WTC11 (cell line): ENCODE measurements at regions not wholly inside any gene's neighbourhood (a gene's known extent, or its start where the extent isn't known, plus 50 kb on each side); places are given as distances from the start of the nearest gene placed in this dataset.

Experiments
- ATAC-seq: fragments of 200-7000 bp; cut with Tn5 transposase; 2 replicates; pipeline ENCODE4 v1.10.0; 2021; ENCODE audit warnings: mild to moderate bottlenecking, moderate library complexity
- CTCF ChIA-PET: fragments of 300-600 bp; sonication (Branson Sonifier 250); formaldehyde crosslinking; loops from one replicate; lab custom pipeline; 2021; ENCODE audit warnings: antibody characterized with exemption; lab: Charles Lee
- POLR2A ChIA-PET: fragments of 350-600 bp; sonication (Branson Sonifier 250); formaldehyde crosslinking; loops from one replicate; lab custom pipeline; 2021; ENCODE audit warnings: antibody characterized with exemption; lab: Charles Lee
- DNase-seq: peaks from one replicate; pipeline ENCODE4 v3.0.0; 2021; ENCODE audit warnings: low spot score
- H3K27ac Mint-ChIP-seq: 2 replicates; pipeline ENCODE4 v1.8.0; 2021; ENCODE audit warnings: mixed read lengths
- H3K27me3 Mint-ChIP-seq: 2 replicates; pipeline ENCODE4 v1.8.0; 2021; ENCODE audit warnings: low read depth, mild to moderate bottlenecking, moderate library complexity, mixed read lengths
- H3K36me3 Mint-ChIP-seq: 2 replicates; pipeline ENCODE4 v1.8.0; 2021; ENCODE audit warnings: mixed read lengths
- H3K4me1 Mint-ChIP-seq: 2 replicates; pipeline ENCODE4 v1.8.0; 2022; ENCODE audit warnings: mixed read lengths
- H3K4me3 Mint-ChIP-seq: 2 replicates; pipeline ENCODE4 v1.8.0; 2021; ENCODE audit warnings: mild to moderate bottlenecking, moderate library complexity, mixed read lengths
- H3K9me3 Mint-ChIP-seq: 2 replicates; pipeline ENCODE4 v1.8.0; 2021; ENCODE audit warnings: mixed read lengths
- ATF1 ChIP-seq: sonication (generic); formaldehyde crosslinking; IDR thresholded peaks from 2 replicates; pipeline ENCODE4 v1.8.1; 2023; ENCODE audit warnings: mild to moderate bottlenecking, moderate library complexity, missing genetic modification reagents
- ESRRA ChIP-seq: sonication (generic); formaldehyde crosslinking; IDR thresholded peaks from 2 replicates; pipeline ENCODE4 v1.8.1; 2022; ENCODE audit warnings: mild to moderate bottlenecking, missing genetic modification reagents, borderline replicate concordance
- FOXP1 ChIP-seq: sonication (generic); formaldehyde crosslinking; IDR thresholded peaks from 2 replicates; pipeline ENCODE4 v1.8.0; 2022; ENCODE audit warnings: missing genetic modification reagents, mild to moderate bottlenecking, moderate library complexity, borderline replicate concordance
- JAZF1 ChIP-seq: fragments of 250-450 bp; sonication (Bioruptor Pico); IDR thresholded peaks from 2 replicates; pipeline ENCODE4 v1.9.0; 2021; ENCODE audit warnings: moderate library complexity, mild to moderate bottlenecking, inconsistent platforms
- KAT7 ChIP-seq: sonication (generic); formaldehyde crosslinking; IDR thresholded peaks from 2 replicates; pipeline ENCODE4 v1.8.1; 2023; ENCODE audit warnings: missing genetic modification reagents, mild to moderate bottlenecking, borderline replicate concordance
- MYBL2 ChIP-seq: sonication (generic); formaldehyde crosslinking; IDR thresholded peaks from 2 replicates; pipeline ENCODE4 v1.8.1; 2023; ENCODE audit warnings: mild to moderate bottlenecking, moderate library complexity, missing genetic modification reagents
- NR2C2 ChIP-seq: sonication (generic); formaldehyde crosslinking; IDR thresholded peaks from 2 replicates; pipeline ENCODE4 v1.8.0; 2022; ENCODE audit warnings: mild to moderate bottlenecking, missing genetic modification reagents
- PREB ChIP-seq: sonication (generic); formaldehyde crosslinking; IDR thresholded peaks from 2 replicates; pipeline ENCODE4 v1.8.1; 2022; ENCODE audit warnings: mild to moderate bottlenecking, missing genetic modification reagents, moderate library complexity, borderline replicate concordance
- STAT6 ChIP-seq: sonication (generic); formaldehyde crosslinking; conservative IDR thresholded peaks from 2 replicates; pipeline ENCODE4 v1.8.1; 2023; ENCODE audit warnings: mild to moderate bottlenecking, low read depth, missing genetic modification reagents, moderate library complexity
- ZMAT4 ChIP-seq: fragments of 250-450 bp; sonication (Bioruptor Pico); IDR thresholded peaks from 2 replicates; pipeline ENCODE4 v1.9.0; 2021; ENCODE audit warnings: mild to moderate bottlenecking
- ZNF121 ChIP-seq: sonication (generic); formaldehyde crosslinking; IDR thresholded peaks from 2 replicates; pipeline ENCODE4 v1.8.0; 2023; ENCODE audit warnings: missing genetic modification reagents
- ZNF138 ChIP-seq: sonication (generic); formaldehyde crosslinking; conservative IDR thresholded peaks from 2 replicates; pipeline ENCODE4 v1.8.1; 2022; ENCODE audit warnings: mild to moderate bottlenecking, moderate library complexity, missing genetic modification reagents
- ZNF219 ChIP-seq: sonication (generic); formaldehyde crosslinking; IDR thresholded peaks from 2 replicates; pipeline ENCODE4 v1.8.0; 2023; ENCODE audit warnings: missing genetic modification reagents, mild to moderate bottlenecking, borderline replicate concordance
- ZNF232 ChIP-seq: sonication (generic); formaldehyde crosslinking; IDR thresholded peaks from 2 replicates; pipeline ENCODE4 v1.8.0; 2022; ENCODE audit warnings: mild to moderate bottlenecking, missing genetic modification reagents
- ZNF396 ChIP-seq: fragments of 250-450 bp; sonication (Bioruptor Pico); IDR thresholded peaks from 2 replicates; pipeline ENCODE4 v1.8.0; 2021; ENCODE audit warnings: mild to moderate bottlenecking, moderate library complexity, borderline replicate concordance
- ZNF416 ChIP-seq: fragments of 250-450 bp; sonication (Bioruptor Pico); IDR thresholded peaks from 2 replicates; pipeline ENCODE4 v1.9.0; 2021; ENCODE audit warnings: mild to moderate bottlenecking, inconsistent platforms
- ZNF423 ChIP-seq: fragments of 250-450 bp; sonication (Bioruptor Pico); IDR thresholded peaks from 2 replicates; pipeline ENCODE4 v2.1.2; 2022; ENCODE audit warnings: mild to moderate bottlenecking, moderate library complexity
- TF ChIP-seq, protein P1 (sequence below): fragments of 250-450 bp; sonication (Bioruptor Pico); IDR thresholded peaks from 2 replicates; pipeline ENCODE4 v1.9.0; 2021; ENCODE audit warnings: mild to moderate bottlenecking
- TF ChIP-seq, protein P2 (sequence below): fragments of 250-450 bp; sonication (Bioruptor Pico); IDR thresholded peaks from 2 replicates; pipeline ENCODE4 v2.1.2; 2022; ENCODE audit warnings: mild to moderate bottlenecking, moderate library complexity
- TF ChIP-seq, protein P3 (sequence below): sonication (generic); formaldehyde crosslinking; IDR thresholded peaks from 2 replicates; pipeline ENCODE4 v1.8.0; 2023; ENCODE audit warnings: missing genetic modification reagents
- TF ChIP-seq, protein P4 (sequence below): sonication (generic); formaldehyde crosslinking; IDR thresholded peaks from 2 replicates; pipeline ENCODE4 v1.8.1; 2023; ENCODE audit warnings: mild to moderate bottlenecking, missing genetic modification reagents, moderate library complexity

GRCh38 chr6:6909111-6909510, 198.7 kb upstream of the RREB1 start (continued):
- no peak for TF ChIP-seq ESRRA (CRISPR knock-in tag)
- no peak for TF ChIP-seq ZMAT4 (CRISPR knock-in tag)
- no peak for TF ChIP-seq PREB
- TF ChIP-seq JAZF1 (CRISPR knock-in tag): no peak

- no peaks in the 10 kb centered on the region; the same call in 1 of the 2 replicates for H3K27me3 Mint-ChIP-seq
Observed at GRCh38 chr6:6910734-6911295, 196.9 kb upstream of the RREB1 start.

GRCh38 chr6:6911391-6911790, 196.4 kb upstream of the RREB1 start:
- CTCF ChIA-PET: no interaction called here
- POLR2A ChIA-PET: no interaction called here
- no peak for TF ChIP-seq ZNF396
- no peak for TF ChIP-seq ATF1 (CRISPR knock-in tag)
- no peak for TF ChIP-seq ZNF232
- no peak for TF ChIP-seq KAT7 (CRISPR knock-in tag)
- TF ChIP-seq MYBL2 (CRISPR knock-in tag): no peak
- no peak for TF ChIP-seq NR2C2 (CRISPR knock-in tag)
- TF ChIP-seq, protein P1, sequence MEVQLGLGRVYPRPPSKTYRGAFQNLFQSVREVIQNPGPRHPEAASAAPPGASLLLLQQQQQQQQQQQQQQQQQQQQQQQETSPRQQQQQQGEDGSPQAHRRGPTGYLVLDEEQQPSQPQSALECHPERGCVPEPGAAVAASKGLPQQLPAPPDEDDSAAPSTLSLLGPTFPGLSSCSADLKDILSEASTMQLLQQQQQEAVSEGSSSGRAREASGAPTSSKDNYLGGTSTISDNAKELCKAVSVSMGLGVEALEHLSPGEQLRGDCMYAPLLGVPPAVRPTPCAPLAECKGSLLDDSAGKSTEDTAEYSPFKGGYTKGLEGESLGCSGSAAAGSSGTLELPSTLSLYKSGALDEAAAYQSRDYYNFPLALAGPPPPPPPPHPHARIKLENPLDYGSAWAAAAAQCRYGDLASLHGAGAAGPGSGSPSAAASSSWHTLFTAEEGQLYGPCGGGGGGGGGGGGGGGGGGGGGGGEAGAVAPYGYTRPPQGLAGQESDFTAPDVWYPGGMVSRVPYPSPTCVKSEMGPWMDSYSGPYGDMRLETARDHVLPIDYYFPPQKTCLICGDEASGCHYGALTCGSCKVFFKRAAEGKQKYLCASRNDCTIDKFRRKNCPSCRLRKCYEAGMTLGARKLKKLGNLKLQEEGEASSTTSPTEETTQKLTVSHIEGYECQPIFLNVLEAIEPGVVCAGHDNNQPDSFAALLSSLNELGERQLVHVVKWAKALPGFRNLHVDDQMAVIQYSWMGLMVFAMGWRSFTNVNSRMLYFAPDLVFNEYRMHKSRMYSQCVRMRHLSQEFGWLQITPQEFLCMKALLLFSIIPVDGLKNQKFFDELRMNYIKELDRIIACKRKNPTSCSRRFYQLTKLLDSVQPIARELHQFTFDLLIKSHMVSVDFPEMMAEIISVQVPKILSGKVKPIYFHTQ (CRISPR knock-in tag): no peak
- TF ChIP-seq ZNF423: no peak
- no peak for TF ChIP-seq ZNF416 (CRISPR knock-in tag)
- TF ChIP-seq, protein P2, sequence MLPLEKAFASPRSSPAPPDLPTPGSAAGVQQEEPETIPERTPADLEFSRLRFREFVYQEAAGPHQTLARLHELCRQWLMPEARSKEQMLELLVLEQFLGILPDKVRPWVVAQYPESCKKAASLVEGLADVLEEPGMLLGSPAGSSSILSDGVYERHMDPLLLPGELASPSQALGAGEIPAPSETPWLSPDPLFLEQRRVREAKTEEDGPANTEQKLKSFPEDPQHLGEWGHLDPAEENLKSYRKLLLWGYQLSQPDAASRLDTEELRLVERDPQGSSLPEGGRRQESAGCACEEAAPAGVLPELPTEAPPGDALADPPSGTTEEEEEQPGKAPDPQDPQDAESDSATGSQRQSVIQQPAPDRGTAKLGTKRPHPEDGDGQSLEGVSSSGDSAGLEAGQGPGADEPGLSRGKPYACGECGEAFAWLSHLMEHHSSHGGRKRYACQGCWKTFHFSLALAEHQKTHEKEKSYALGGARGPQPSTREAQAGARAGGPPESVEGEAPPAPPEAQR (CRISPR knock-in tag): no peak

More at GRCh38 chr6:6910734-6911295, 196.9 kb upstream of the RREB1 start:
- Mint-ChIP-seq H3K4me3 (no peak overlapping the region), H3K36me3 (no peaks in the 10 kb centered on the region), H3K27ac (no peak overlapping the region), H3K4me1 (no peaks in the 10 kb centered on the region), H3K9me3 (no peaks in the 10 kb centered on the region)
- CTCF ChIA-PET: no interaction called here
- TF ChIP-seq ZNF219 (CRISPR knock-in tag): no peak
- TF ChIP-seq ZNF121 (CRISPR knock-in tag): no peak
- TF ChIP-seq NR2C2 (CRISPR knock-in tag): no peak
- TF ChIP-seq, protein P3, sequence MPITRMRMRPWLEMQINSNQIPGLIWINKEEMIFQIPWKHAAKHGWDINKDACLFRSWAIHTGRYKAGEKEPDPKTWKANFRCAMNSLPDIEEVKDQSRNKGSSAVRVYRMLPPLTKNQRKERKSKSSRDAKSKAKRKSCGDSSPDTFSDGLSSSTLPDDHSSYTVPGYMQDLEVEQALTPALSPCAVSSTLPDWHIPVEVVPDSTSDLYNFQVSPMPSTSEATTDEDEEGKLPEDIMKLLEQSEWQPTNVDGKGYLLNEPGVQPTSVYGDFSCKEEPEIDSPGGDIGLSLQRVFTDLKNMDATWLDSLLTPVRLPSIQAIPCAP (CRISPR knock-in tag): no peak
- TF ChIP-seq FOXP1 (CRISPR knock-in tag): no peak
- TF ChIP-seq JAZF1 (CRISPR knock-in tag): no peak
- TF ChIP-seq, protein P4, sequence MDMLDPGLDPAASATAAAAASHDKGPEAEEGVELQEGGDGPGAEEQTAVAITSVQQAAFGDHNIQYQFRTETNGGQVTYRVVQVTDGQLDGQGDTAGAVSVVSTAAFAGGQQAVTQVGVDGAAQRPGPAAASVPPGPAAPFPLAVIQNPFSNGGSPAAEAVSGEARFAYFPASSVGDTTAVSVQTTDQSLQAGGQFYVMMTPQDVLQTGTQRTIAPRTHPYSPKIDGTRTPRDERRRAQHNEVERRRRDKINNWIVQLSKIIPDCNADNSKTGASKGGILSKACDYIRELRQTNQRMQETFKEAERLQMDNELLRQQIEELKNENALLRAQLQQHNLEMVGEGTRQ: no peak
- no peak for TF ChIP-seq STAT6 (CRISPR knock-in tag)
- no peak for TF ChIP-seq ZNF138 (CRISPR knock-in tag)
- ATAC-seq: no peak
- no peak for DNase-seq
- POLR2A ChIA-PET: no interaction called here

More at GRCh38 chr6:6911391-6911790, 196.4 kb upstream of the RREB1 start:
- H3K27me3 Mint-ChIP-seq: no peaks in the 10 kb centered on the region; the same call in 1 of the 2 replicates
- no peaks in the 10 kb centered on the region for H3K4me1 Mint-ChIP-seq
- no peaks in the 10 kb centered on the region for H3K9me3 Mint-ChIP-seq
- H3K36me3 Mint-ChIP-seq: no peaks in the 10 kb centered on the region
- H3K27ac Mint-ChIP-seq: no peak overlapping the region
- no peak for ATAC-seq
- DNase-seq: no peak
- no peak overlapping the region for H3K4me3 Mint-ChIP-seq
